Muscle of leg (tissue), 3 donors: ENCODE measurements at regions not wholly inside any gene's neighbourhood (a gene's known extent, or its start where the extent isn't known, plus 50 kb on each side); places are given as distances from the start of the nearest gene placed in this dataset.

ENCODE experiments used
- DNase-seq: peaks from one replicate; pipeline ENCODE4 v3.0.0; 2013
- H3K27ac ChIP-seq: one replicate; pipeline ENCODE4 v1.5.1; 2013; ENCODE audit warnings: mild to moderate bottlenecking, low read length, control low read depth
- H3K27me3 ChIP-seq: one replicate; pipeline ENCODE4 v1.6.1; 2013; ENCODE audit warnings: low read length; ENCODE audit not compliant: control insufficient read depth, insufficient read depth
- H3K36me3 ChIP-seq: one replicate; pipeline ENCODE4 v1.6.1; 2013; ENCODE audit warnings: low read length; ENCODE audit not compliant: control insufficient read depth, insufficient read depth
- H3K4me1 ChIP-seq: one replicate; pipeline ENCODE4 v1.6.1; 2013; ENCODE audit warnings: low read length; ENCODE audit not compliant: control insufficient read depth, insufficient read depth
- H3K4me3 ChIP-seq: one replicate; pipeline ENCODE4 v1.5.1; 2013; ENCODE audit warnings: low read length, control low read depth
- H3K9me3 ChIP-seq: replicated peaks from 2 replicates; pipeline ENCODE4 v1.6.1; 2013; ENCODE audit warnings: low read depth, low read length; ENCODE audit not compliant: control insufficient read depth
- WGBS: methylation state at CpG from one replicate; pipeline ENCODE4 v1.1.5; 2013; ENCODE audit warnings: missing lambda C conversion rate; ENCODE audit not compliant: insufficient coverage; 5-methylcytosine and 5-hydroxymethylcytosine counted together

- Histone ChIP-seq H3K9me3 (no peaks in the 10 kb centered on the region), H3K27me3 (no peaks in the 10 kb centered on the region), H3K4me3 (no peak overlapping the region), H3K4me1 (no peaks in the 10 kb centered on the region), H3K36me3 (no peaks in the 10 kb centered on the region), H3K27ac (no peak overlapping the region)
- DNase-seq = no peak
- WGBS = no CpG with 5 or more reads among the region's 4 CpGs
Observed at GRCh38 chr15:38695249-38696108, 130.9 kb upstream of the RASGRP1 start.

- Histone ChIP-seq H3K4me1 (no peaks in the 10 kb centered on the region), H3K4me3 (no peak overlapping the region), H3K9me3 (no peaks in the 10 kb centered on the region), H3K27me3 (no peaks in the 10 kb centered on the region), H3K36me3 (no peaks in the 10 kb centered on the region), H3K27ac (no peak overlapping the region)
- WGBS = 72% methylated on average over 7 of the region's 7 CpGs
- DNase-seq = no peak
Observed at GRCh38 chr15:38696109-38696727, 131.6 kb upstream of the RASGRP1 start.

GRCh38 chr15:38696790-38697495 lies 132.3 kb upstream of the RASGRP1 start:
- Histone ChIP-seq H3K4me3 (no peak overlapping the region), H3K4me1 (no peaks in the 10 kb centered on the region), H3K27ac (no peak overlapping the region), H3K27me3 (no peaks in the 10 kb centered on the region), H3K9me3 (no peaks in the 10 kb centered on the region), H3K36me3 (no peaks in the 10 kb centered on the region)
- 91% methylated on average over 1 of the region's 1 CpG for WGBS
- DNase-seq = no peak

GRCh38 chr15:38698254-38698653 lies 133.6 kb upstream of the RASGRP1 start:
- Histone ChIP-seq H3K27ac (no peak overlapping the region), H3K36me3 (no peaks in the 10 kb centered on the region), H3K4me1 (no peaks in the 10 kb centered on the region), H3K9me3 (no peaks in the 10 kb centered on the region), H3K4me3 (no peak overlapping the region), H3K27me3 (no peaks in the 10 kb centered on the region)
- DNase-seq = no peak
- WGBS = no CpG with 5 or more reads among the region's 4 CpGs

GRCh38 chr15:38699633-38700230 lies 135.1 kb upstream of the RASGRP1 start:
- H3K36me3 ChIP-seq = no peaks in the 10 kb centered on the region
- no peaks in the 10 kb centered on the region for H3K9me3 ChIP-seq
- no peak overlapping the region for H3K27ac ChIP-seq
- peak; percentile 63 for DNase-seq
- H3K27me3 ChIP-seq = no peaks in the 10 kb centered on the region
- no peaks in the 10 kb centered on the region for H3K4me1 ChIP-seq
- H3K4me3 ChIP-seq = no peak overlapping the region
- WGBS = no CpG with 5 or more reads among the region's 2 CpGs

- WGBS = no CpG with 5 or more reads among the region's 5 CpGs
- peaks cover 3% of the 10 kb centered on the region for H3K27me3 ChIP-seq
- H3K27ac ChIP-seq = no peak overlapping the region
- no peaks in the 10 kb centered on the region for H3K4me1 ChIP-seq
- H3K36me3 ChIP-seq = no peaks in the 10 kb centered on the region
- H3K9me3 ChIP-seq = no peaks in the 10 kb centered on the region
- no peak for DNase-seq
- H3K4me3 ChIP-seq = no peak overlapping the region
Observed at GRCh38 chr15:38701149-38701548, 136.5 kb upstream of the RASGRP1 start.

GRCh38 chr15:38702178-38702912 lies 137.7 kb upstream of the RASGRP1 start:
- Histone ChIP-seq H3K36me3 (no peaks in the 10 kb centered on the region), H3K4me3 (no peak overlapping the region), H3K9me3 (no peaks in the 10 kb centered on the region), H3K4me1 (no peaks in the 10 kb centered on the region), H3K27ac (no peak overlapping the region), H3K27me3 (peaks cover 3% of the 10 kb centered on the region)
- 33% methylated on average over 1 of the region's 3 CpGs for WGBS
- DNase-seq = no peak

GRCh38 chr15:38705436-38706219 lies 141.0 kb upstream of the RASGRP1 start:
- Histone ChIP-seq H3K27me3 (peaks cover 3% of the 10 kb centered on the region), H3K9me3 (no peaks in the 10 kb centered on the region), H3K4me1 (no peaks in the 10 kb centered on the region), H3K4me3 (no peak overlapping the region), H3K27ac (no peak overlapping the region), H3K36me3 (no peaks in the 10 kb centered on the region)
- 42% methylated on average over 7 of the region's 11 CpGs for WGBS
- DNase-seq = no peak

GRCh38 chr15:38706956-38707355 lies 142.3 kb upstream of the RASGRP1 start:
- no CpG with 5 or more reads among the region's 5 CpGs for WGBS
- no peaks in the 10 kb centered on the region for H3K36me3 ChIP-seq
- no peaks in the 10 kb centered on the region for H3K9me3 ChIP-seq
- peaks cover 3% of the 10 kb centered on the region for H3K27me3 ChIP-seq
- DNase-seq = no peak
- no peak overlapping the region for H3K4me3 ChIP-seq
- H3K4me1 ChIP-seq = no peaks in the 10 kb centered on the region
- no peak overlapping the region for H3K27ac ChIP-seq
